ENCODE measurements at regions not wholly inside any gene's neighbourhood (a gene's known extent, or its start where the extent isn't known, plus 50 kb on each side); places are given as distances from the start of the nearest gene placed in this dataset.
"Not testable (repeated sequence)": the region's sequence is repeated elsewhere in the genome, so short reads cannot be mapped to it uniquely, and the experiment has no call there.

GRCh38 chr14:105641075-105641937 lies 114.9 kb downstream of the TMEM121 start:
- no peak for DNase-seq

GRCh38 chr14:105641951-105642350 lies 115.6 kb downstream of the TMEM121 start:
- DNase-seq = not testable (repeated sequence)

- not testable (repeated sequence) for DNase-seq
These were observed 116.1 kb downstream of the TMEM121 start for GRCh38 chr14:105642486-105642885.

- not testable (repeated sequence) for DNase-seq
These were observed 117.1 kb downstream of the TMEM121 start for GRCh38 chr14:105643406-105644052.

- not testable (repeated sequence) for DNase-seq
These were observed 117.7 kb downstream of the TMEM121 start for GRCh38 chr14:105644053-105644435.

GRCh38 chr14:105644457-105644856 lies 118.1 kb downstream of the TMEM121 start:
- not testable (repeated sequence) for DNase-seq

- not testable (repeated sequence) for DNase-seq
These were observed 118.5 kb downstream of the TMEM121 start for GRCh38 chr14:105644891-105645290.

- not testable (repeated sequence) for DNase-seq
These were observed 119.0 kb downstream of the TMEM121 start for GRCh38 chr14:105645389-105645788.

- no peak for DNase-seq
These were observed 119.8 kb downstream of the TMEM121 start for GRCh38 chr14:105646175-105646574.

GRCh38 chr14:105646711-105647281 lies 120.4 kb downstream of the TMEM121 start:
- DNase-seq = not testable (repeated sequence)

- DNase-seq = not testable (repeated sequence)
These were observed 121.0 kb downstream of the TMEM121 start for GRCh38 chr14:105647426-105647783.

- no peak for DNase-seq
These were observed 121.6 kb downstream of the TMEM121 start for GRCh38 chr14:105647784-105648608.

GRCh38 chr14:105648609-105649535 lies 122.5 kb downstream of the TMEM121 start:
- not testable (repeated sequence) for DNase-seq

GRCh38 chr14:105652317-105652716 lies 125.9 kb downstream of the TMEM121 start:
- not testable (repeated sequence) for DNase-seq

- not testable (repeated sequence) for DNase-seq
These were observed 127.5 kb downstream of the TMEM121 start for GRCh38 chr14:105653921-105654320.

GRCh38 chr14:105659255-105659654 lies 132.9 kb downstream of the TMEM121 start:
- not testable (repeated sequence) for DNase-seq

GRCh38 chr14:105659935-105660527 lies 133.6 kb downstream of the TMEM121 start:
- no peak for DNase-seq

GRCh38 chr14:105660816-105661531 lies 134.6 kb downstream of the TMEM121 start:
- DNase-seq = no peak

GRCh38 chr14:105662043-105662442 lies 135.7 kb downstream of the TMEM121 start:
- DNase-seq = not testable (repeated sequence)

- DNase-seq = not testable (repeated sequence)
These were observed 136.2 kb downstream of the TMEM121 start for GRCh38 chr14:105662592-105662991.

All from stimulated activated CD4-positive, alpha-beta T cell treated with anti-CD3 and anti-CD28 coated beads, Interleukin-2, amount 100 ng/mL, for 24 hours (primary cell).